OCI-LY3 (cell line): ENCODE measurements at regions not wholly inside any gene's neighbourhood (a gene's known extent, or its start where the extent isn't known, plus 50 kb on each side); places are given as distances from the start of the nearest gene placed in this dataset.
"Not testable (repeated sequence)": the region's sequence is repeated elsewhere in the genome, so short reads cannot be mapped to it uniquely, and the experiment has no call there.

ENCODE experiments used
- H2AFZ ChIP-seq: fragments of 200-600, 300-600 bp; shearing (Covaris generic); 2 replicates; pipeline ENCODE4 v1.6.0; 2014; ENCODE audit warnings: antibody characterized with exemption, low read depth, low read length
- H3K27ac ChIP-seq: fragments of 200-600, 300-600 bp; sonication (generic); 2 replicates; pipeline ENCODE4 v1.5.1; 2014; ENCODE audit warnings: mild to moderate bottlenecking, low read length, moderate library complexity, mixed read lengths
- H3K27me3 ChIP-seq: fragments of 200-600, 300-600 bp; sonication (generic); 2 replicates; pipeline ENCODE4 v1.6.1; 2014; ENCODE audit warnings: low read depth, low read length, mixed read lengths
- H3K36me3 ChIP-seq: fragments of 200-600, 300-600 bp; sonication (generic); replicated peaks from 2 replicates; pipeline ENCODE3; 2014; ENCODE audit warnings: low read depth, low read length, mixed read lengths
- H3K4me1 ChIP-seq: fragments of 300-600, 200-600 bp; sonication (generic); 2 replicates; pipeline ENCODE4 v1.6.1; 2014; ENCODE audit warnings: low read length, mixed read lengths
- H3K4me2 ChIP-seq: fragments of 200-600, 300-600 bp; sonication (generic); 2 replicates; pipeline ENCODE4 v1.6.1; 2014; ENCODE audit warnings: low read length, mixed read lengths
- H3K4me3 ChIP-seq: fragments of 300-600, 200-600 bp; sonication (generic); 2 replicates; pipeline ENCODE4 v1.5.1; 2014; ENCODE audit warnings: antibody characterized with exemption, mild to moderate bottlenecking, low read length, moderate library complexity
- H3K79me2 ChIP-seq: fragments of 300-600, 200-600 bp; shearing (Covaris generic); 2 replicates; pipeline ENCODE4 v1.6.1; 2014; ENCODE audit warnings: mild to moderate bottlenecking, low read length, mixed read lengths
- H3K9ac ChIP-seq: fragments of 300-600, 200-600 bp; shearing (Covaris generic); 2 replicates; pipeline ENCODE4 v1.6.0; 2014; ENCODE audit warnings: mild to moderate bottlenecking, low read length, moderate library complexity
- H3K9me3 ChIP-seq: fragments of 200-600, 300-600 bp; shearing (Covaris generic); 2 replicates; pipeline ENCODE4 v1.6.1; 2014; ENCODE audit warnings: low read length, mixed read lengths; ENCODE audit not compliant: insufficient read depth
- H4K20me1 ChIP-seq: fragments of 200-600, 300-600 bp; sonication (generic); 2 replicates; pipeline ENCODE4 v1.6.1; 2016; ENCODE audit warnings: low read length, mixed read lengths; ENCODE audit not compliant: insufficient read depth

- not testable (repeated sequence) for H3K36me3 ChIP-seq, H3K27me3 ChIP-seq, H4K20me1 ChIP-seq, H3K4me2 ChIP-seq, H3K4me1 ChIP-seq, H2AFZ ChIP-seq, H3K9me3 ChIP-seq, H3K79me2 ChIP-seq, H3K9ac ChIP-seq, H3K4me3 ChIP-seq, H3K27ac ChIP-seq
These were observed 69.0 kb upstream of the ZSCAN2 start for GRCh38 chr15:84531709-84532367.

GRCh38 chr15:84533705-84534104 lies 67.1 kb upstream of the ZSCAN2 start:
- not testable (repeated sequence) for H3K36me3 ChIP-seq, H3K4me1 ChIP-seq, H2AFZ ChIP-seq, H4K20me1 ChIP-seq, H3K9ac ChIP-seq, H3K79me2 ChIP-seq, H3K27me3 ChIP-seq, H3K4me2 ChIP-seq, H3K9me3 ChIP-seq, H3K27ac ChIP-seq, H3K4me3 ChIP-seq

- H3K79me2 ChIP-seq, H3K9me3 ChIP-seq, H3K4me2 ChIP-seq, H4K20me1 ChIP-seq, H3K9ac ChIP-seq, H2AFZ ChIP-seq, H3K36me3 ChIP-seq, H3K4me1 ChIP-seq, H3K4me3 ChIP-seq, H3K27ac ChIP-seq, H3K27me3 ChIP-seq: not testable (repeated sequence)
These were observed 66.1 kb upstream of the ZSCAN2 start for GRCh38 chr15:84534561-84535235.

DNA sequence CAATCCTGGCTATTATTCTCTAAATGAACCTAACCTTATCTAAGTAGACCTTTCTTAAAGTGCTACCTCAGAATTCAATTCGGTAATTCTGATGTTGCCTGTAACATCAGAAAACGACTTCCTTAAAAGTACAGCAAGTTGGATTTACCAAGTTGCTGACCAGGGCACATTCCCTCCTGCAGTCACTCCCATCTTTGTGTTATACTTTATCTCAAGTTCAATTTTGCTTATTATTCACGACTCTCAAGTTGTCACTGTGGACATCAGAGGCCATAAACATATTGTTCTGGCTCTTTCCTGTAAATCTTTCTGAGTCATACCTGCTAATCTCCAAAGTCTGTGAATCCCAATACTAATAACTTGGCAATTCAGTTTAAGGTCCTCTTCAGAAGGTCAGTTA lies 64.6 kb upstream of the ZSCAN2 start:
- H3K9ac ChIP-seq, H2AFZ ChIP-seq, H3K27ac ChIP-seq: not testable (repeated sequence)

GRCh38 chr15:84544586-84544985 lies 56.2 kb upstream of the ZSCAN2 start:
- not testable (repeated sequence) for H3K9me3 ChIP-seq, H3K4me3 ChIP-seq, H3K79me2 ChIP-seq, H3K27ac ChIP-seq, H3K4me2 ChIP-seq, H4K20me1 ChIP-seq, H2AFZ ChIP-seq, H3K27me3 ChIP-seq, H3K36me3 ChIP-seq, H3K9ac ChIP-seq
- peaks cover 15% of the 10 kb centered on the region for H3K4me1 ChIP-seq

More for the DNA sequence above, 64.6 kb upstream of the ZSCAN2 start:
- not testable (repeated sequence) for H3K36me3 ChIP-seq, H4K20me1 ChIP-seq, H3K4me1 ChIP-seq, H3K79me2 ChIP-seq, H3K9me3 ChIP-seq, H3K27me3 ChIP-seq, H3K4me2 ChIP-seq, H3K4me3 ChIP-seq

DNA sequence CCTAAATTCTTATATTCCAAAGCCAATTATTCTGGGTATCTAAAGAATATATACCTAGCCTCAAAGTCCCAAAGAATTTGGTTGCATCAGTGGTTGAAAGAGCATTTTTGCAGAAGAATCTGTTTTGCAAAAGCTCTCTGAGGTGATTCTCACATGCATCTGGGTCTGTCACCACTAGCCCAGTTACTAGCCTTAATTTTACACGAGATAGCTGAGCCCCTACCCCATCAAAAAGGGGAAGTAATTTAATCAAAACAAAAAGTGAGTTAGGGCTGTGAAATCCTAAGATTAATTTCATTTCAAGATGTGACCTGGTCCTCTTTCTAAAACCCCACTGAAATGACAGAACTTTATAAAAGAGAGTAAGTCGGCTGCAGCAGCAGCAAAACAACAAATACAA lies 53.7 kb upstream of the ZSCAN2 start:
- H3K27ac ChIP-seq, H3K4me2 ChIP-seq, H3K4me3 ChIP-seq, H3K9me3 ChIP-seq, H3K27me3 ChIP-seq, H2AFZ ChIP-seq, H4K20me1 ChIP-seq, H3K36me3 ChIP-seq, H3K9ac ChIP-seq, H3K79me2 ChIP-seq: not testable (repeated sequence)
- H3K4me1 ChIP-seq: peaks cover 12% of the 10 kb centered on the region

DNA sequence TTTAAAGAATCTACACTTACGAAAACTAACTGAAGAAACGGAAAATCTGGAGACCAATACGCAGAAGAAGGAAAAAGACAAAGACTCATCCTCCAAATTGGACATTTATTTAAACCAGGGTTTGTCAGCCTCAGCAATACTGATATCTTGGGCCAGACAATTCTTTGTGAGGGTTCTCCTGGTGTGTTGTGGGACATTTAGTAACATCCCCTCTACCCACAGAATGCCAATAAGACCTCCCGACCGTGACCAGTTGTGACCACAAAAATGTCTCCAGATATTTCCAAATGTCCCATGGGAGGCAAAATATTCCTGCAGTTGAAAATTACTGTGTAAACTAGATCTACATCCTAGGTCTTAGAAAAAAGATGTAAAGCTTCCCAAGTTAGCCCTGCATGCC lies 50.3 kb upstream of the ZSCAN2 start:
- not testable (repeated sequence) for H3K79me2 ChIP-seq, H3K9ac ChIP-seq, H3K4me2 ChIP-seq, H3K9me3 ChIP-seq, H4K20me1 ChIP-seq, H2AFZ ChIP-seq, H3K4me3 ChIP-seq, H3K27ac ChIP-seq, H3K36me3 ChIP-seq, H3K27me3 ChIP-seq
- H3K4me1 ChIP-seq: peaks cover 12% of the 10 kb centered on the region
